Esophagus squamous epithelium (tissue), 4 donors: ENCODE measurements at regions not wholly inside any gene's neighbourhood (a gene's known extent, or its start where the extent isn't known, plus 50 kb on each side); places are given as distances from the start of the nearest gene placed in this dataset.

Source experiments
- CTCF ChIP-seq, 6 experiments: fragments of 450-650 bp in 4 of 6; fragments of 200-600 bp in 2 of 6; sonication (generic) in 2 of 6; IDR thresholded peaks; one replicate each; pipeline ENCODE4 v1.5.1; 2016 to 2019; ENCODE audit warnings: antibody characterized with exemption in 6 of 6, mild to moderate bottlenecking in 4 of 6, moderate library complexity in 4 of 6
- POLR2A ChIP-seq, 4 donors: fragments of 450-650 bp; IDR thresholded peaks; one replicate each; pipeline ENCODE4 v1.6.1; 2017; ENCODE audit warnings: antibody characterized with exemption in 4 of 4, mild to moderate bottlenecking in 4 of 4, moderate library complexity in 3 of 4

GRCh38 chr14:46053221-46053620, 598.4 kb downstream of the RPL10L start:
- TF ChIP-seq CTCF (IDR thresholded peaks at IDR 0.05) (no peak), POLR2A (IDR thresholded peaks at IDR 0.05) (no peak)
